HFF-Myc (cell line): ENCODE measurements at regions not wholly inside any gene's neighbourhood (a gene's known extent, or its start where the extent isn't known, plus 50 kb on each side); places are given as distances from the start of the nearest gene placed in this dataset.

ENCODE experiments used
- DNase-seq: peaks from one replicate; pipeline ENCODE4 v3.0.0-alpha.2; 2011; ENCODE audit warnings: low read depth; ENCODE audit errors: extremely low read depth
- H3K4me3 ChIP-seq: replicated peaks from 2 replicates; pipeline ENCODE4 v1.5.1; 2011; ENCODE audit warnings: low read depth, mild to moderate bottlenecking, control low read depth, low read length
- CTCF ChIP-seq: IDR thresholded peaks from 2 replicates; pipeline ENCODE4 v1.5.1; 2012; ENCODE audit warnings: mild to moderate bottlenecking, low read depth, low read length, control low read depth; ENCODE audit errors: missing control alignments

DNA sequence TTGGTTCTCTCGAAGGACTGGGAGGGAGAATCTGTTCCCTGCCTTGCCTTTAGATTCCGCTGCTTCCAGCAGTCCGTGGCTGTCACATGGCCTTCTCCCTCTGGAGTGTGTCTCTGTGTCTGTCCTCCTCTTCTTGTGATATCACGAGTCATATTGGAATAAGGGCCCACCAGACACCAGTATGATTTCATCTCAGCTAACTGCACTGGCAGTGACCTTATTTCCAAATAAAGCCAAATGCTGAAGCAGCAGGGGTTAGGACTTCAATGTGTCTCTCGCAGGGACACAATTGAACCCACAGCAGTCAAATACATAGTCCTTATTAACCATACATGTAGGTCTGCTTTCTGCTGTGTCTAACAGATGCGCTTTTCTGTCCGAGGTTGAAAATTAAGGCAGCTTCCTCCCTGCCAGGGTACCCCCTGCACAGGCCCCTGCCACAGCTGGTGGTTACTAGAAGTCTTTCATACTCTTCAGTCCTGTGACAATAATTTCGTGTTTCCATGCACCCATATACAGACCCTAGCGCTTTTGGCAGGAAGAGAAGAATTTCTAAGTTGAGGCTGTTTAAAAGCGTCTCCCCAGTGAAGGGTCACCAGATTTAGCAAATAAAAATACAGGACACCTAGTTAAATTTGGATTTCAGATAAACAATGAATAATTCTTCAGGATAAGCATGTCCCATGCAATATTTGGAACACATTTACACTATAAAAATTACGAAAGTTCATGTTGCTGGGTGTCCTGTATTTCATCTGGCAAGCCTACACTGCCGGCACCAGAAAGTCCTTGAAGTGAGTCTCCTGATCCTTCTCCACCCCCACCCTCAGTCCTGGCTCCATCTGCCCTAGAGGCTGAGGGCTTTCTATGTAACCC, 182.1 kb downstream of the ETS2 start:
- H3K4me3 ChIP-seq: no peak overlapping the region
- DNase-seq: no peak
- no peak for TF ChIP-seq CTCF

DNA sequence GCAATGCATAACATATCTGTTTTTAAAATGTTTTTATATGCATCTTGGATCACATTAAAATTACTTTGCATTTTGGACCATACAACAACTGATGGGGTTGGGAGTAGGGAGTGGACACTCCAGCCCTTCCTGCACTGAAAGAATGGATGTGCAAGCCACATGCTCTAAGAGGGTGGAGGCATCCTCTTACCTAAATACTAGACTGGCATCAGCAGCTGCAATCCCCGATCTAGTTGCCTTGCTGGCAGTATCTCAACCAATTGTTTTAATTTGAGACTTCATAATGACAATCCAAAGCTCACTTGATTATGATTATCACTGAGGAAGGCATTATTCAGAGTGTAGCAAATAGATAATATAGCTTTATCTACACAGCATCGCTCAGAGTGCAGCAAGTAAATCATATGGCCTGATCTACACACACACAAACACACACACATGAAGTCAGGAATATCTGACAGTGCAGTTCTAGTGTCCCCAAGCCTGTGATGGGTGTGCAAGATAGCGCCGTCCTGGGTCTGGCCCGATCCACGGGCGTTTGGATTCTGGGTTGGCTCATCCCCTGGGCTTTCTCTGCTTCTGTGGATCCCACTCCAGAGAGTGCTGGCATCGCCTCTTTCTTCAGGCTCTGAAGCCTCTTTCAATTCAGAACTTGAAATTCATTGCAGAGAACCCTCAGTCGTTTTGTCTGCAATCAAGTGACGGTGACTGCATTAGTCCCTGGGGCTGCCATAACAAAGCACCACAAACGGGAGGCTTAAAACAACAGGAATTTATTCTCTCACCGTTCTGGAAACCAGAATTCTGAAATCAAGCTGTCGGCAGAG, 181.3 kb downstream of the ETS2 start:
- DNase-seq: no peak
- no peak for TF ChIP-seq CTCF
- no peak overlapping the region for H3K4me3 ChIP-seq

- no peak for DNase-seq
- no peak for TF ChIP-seq CTCF
- no peak overlapping the region for H3K4me3 ChIP-seq
Observed at GRCh38 chr21:38986406-38986805, 180.7 kb downstream of the ETS2 start.

DNA sequence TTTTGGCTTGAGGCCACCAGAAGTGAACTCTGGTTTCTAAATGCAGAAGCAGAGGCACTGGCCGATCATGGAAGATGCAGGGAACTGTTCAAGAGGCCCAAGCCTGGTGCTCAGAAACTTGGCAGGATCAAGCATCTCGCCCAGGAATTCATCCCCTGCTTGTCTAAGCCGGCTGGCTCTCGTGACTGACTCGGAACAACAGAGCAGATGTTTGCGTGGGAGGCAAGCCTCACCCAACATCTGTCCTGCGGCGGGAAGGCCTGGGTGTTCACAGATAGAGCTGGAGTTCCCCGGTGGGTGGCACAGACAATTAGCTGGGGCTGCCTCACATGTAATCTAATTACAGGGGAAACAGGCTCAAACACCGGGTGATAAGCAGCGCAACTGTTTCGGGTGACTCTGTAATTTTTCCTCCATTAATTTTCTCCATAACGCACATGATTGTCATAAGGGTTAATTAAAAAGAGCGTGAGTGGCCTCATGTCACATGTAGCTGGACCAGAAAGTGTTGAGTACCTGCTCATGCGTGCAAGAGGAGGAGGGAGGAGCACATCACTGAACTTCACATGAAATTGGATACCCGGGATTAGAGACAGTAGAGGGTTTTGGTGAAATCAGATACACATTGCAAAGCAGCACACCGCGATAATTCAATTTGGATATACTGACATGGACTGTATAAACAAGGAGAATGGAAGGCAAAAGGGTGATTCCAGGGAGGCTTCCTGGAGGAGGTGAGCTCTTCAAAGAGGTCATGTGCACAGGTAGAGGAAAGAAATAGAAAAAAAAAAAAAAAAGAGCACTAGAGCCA, 180.0 kb downstream of the ETS2 start:
- no peak for TF ChIP-seq CTCF
- no peak overlapping the region for H3K4me3 ChIP-seq
- DNase-seq: peak; percentile 95

DNA sequence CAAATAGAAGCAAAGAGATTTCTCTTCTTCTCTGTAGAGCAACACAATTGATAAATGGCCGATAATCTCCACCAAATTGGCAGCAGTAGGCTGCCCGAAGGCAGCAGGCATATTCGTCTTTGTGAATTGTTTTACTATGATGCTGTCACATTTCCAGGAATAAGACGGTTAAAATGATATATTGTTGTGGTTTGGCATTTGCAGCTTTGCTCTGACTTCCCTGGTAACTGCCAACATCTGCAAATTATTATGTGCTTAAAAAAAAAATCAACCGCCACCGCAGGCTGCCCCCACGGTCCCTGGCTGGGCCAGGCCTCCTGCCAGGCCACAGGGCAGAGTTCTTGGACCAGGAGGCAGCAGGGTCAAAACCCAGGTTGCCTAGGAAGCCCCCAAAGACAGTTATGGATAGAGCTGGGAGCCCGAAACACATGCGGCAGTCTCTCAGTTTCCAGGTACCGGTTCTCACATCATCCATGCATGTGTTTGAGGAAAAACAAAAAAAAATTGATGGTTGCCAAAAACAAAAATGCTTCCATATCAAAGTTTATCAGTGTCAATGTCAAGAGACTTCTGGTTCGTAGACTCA, 179.3 kb downstream of the ETS2 start:
- no peak overlapping the region for H3K4me3 ChIP-seq
- DNase-seq: peak; percentile 92

More for the DNA sequence above, 179.3 kb downstream of the ETS2 start:
- TF ChIP-seq CTCF: no peak
